ENCODE measurements at regions not wholly inside any gene's neighbourhood (a gene's known extent, or its start where the extent isn't known, plus 50 kb on each side); places are given as distances from the start of the nearest gene placed in this dataset.

- Histone ChIP-seq H4K20me1 (ENCODE audit: insufficient read depth, low read length) (no peaks in the 10 kb centered on the region), H3K36me3 (ENCODE audit: insufficient read depth, low read length) (no peaks in the 10 kb centered on the region), H3K9me3 (ENCODE audit: insufficient read depth, low read depth, low read length) (no peaks in the 10 kb centered on the region), H3K9ac (ENCODE audit: low read length) (peak overlapping the region; percentile 63), H3K27ac (ENCODE audit: low read depth, low read length) (peak overlapping the region; percentile 81), H3K27me3 (ENCODE audit: insufficient read depth, low read length) (no peaks in the 10 kb centered on the region), H3K4me3 (ENCODE audit: insufficient read depth, low read depth, low read length) (no peak overlapping the region), H2AFZ (ENCODE audit: low read depth, low read length) (peak overlapping the region; percentile 11), H3K79me2 (ENCODE audit: insufficient read depth, low read length) (no peaks in the 10 kb centered on the region), H3K4me1 (ENCODE audit: insufficient read depth, low read length) (peaks cover 28% of the 10 kb centered on the region), H3K4me2 (ENCODE audit: low read length) (peak overlapping the region; percentile 52)
- H3K27me3 Mint-ChIP-seq (ENCODE audit: low read depth, unreplicated experiment) = no peaks in the 10 kb centered on the region
- peak overlapping the region; percentile 98 for H3K27ac Mint-ChIP-seq (ENCODE audit: unreplicated experiment)
- peaks cover 2% of the 10 kb centered on the region for H3K9me3 Mint-ChIP-seq (ENCODE audit: unreplicated experiment)
- TF ChIP-seq EZH2 (IDR thresholded peaks at IDR 0.05; ENCODE audit: insufficient read depth, low read length) = no peak
- no peak for TF ChIP-seq CTCF (IDR thresholded peaks at IDR 0.05; ENCODE audit: insufficient read depth, low read depth, low read length)
- H3K4me3 Mint-ChIP-seq (ENCODE audit: unreplicated experiment) = no peak overlapping the region
- H3K4me1 Mint-ChIP-seq (ENCODE audit: low read depth, unreplicated experiment) = peaks cover 53% of the 10 kb centered on the region
- FAIRE-seq (peak; percentile 32), DNase-seq (ENCODE audit: low read depth) (no peak)
- H3K36me3 Mint-ChIP-seq (ENCODE audit: low read depth, unreplicated experiment) = no peaks in the 10 kb centered on the region
These were observed 509.3 kb upstream of the CFAP20DC start for GRCh38 chr3:59558906-59559720.

- H3K4me2 ChIP-seq (ENCODE audit: low read length) = no peak overlapping the region
- peak; percentile 53 for DNase-seq (ENCODE audit: low read depth)
These were observed 505.9 kb upstream of the CFAP20DC start for GRCh38 chr3:59555593-59556315.

GRCh38 chr3:59553076-59553475 is 503.3 kb upstream of the CFAP20DC start:
- H3K4me3 Mint-ChIP-seq (ENCODE audit: unreplicated experiment) = no peak overlapping the region
- no peak for FAIRE-seq

More at GRCh38 chr3:59555593-59556315, 505.9 kb upstream of the CFAP20DC start:
- no peak overlapping the region for H3K9ac ChIP-seq (ENCODE audit: low read length)
- peaks cover 2% of the 10 kb centered on the region for H3K9me3 Mint-ChIP-seq (ENCODE audit: unreplicated experiment)
- H3K4me1 ChIP-seq (ENCODE audit: insufficient read depth, low read length) = peaks cover 18% of the 10 kb centered on the region
- H3K4me3 Mint-ChIP-seq (ENCODE audit: unreplicated experiment) = no peak overlapping the region
- H3K4me3 ChIP-seq (ENCODE audit: insufficient read depth, low read depth, low read length) = no peak overlapping the region
- no peaks in the 10 kb centered on the region for H3K36me3 ChIP-seq (ENCODE audit: insufficient read depth, low read length)
- H3K79me2 ChIP-seq (ENCODE audit: insufficient read depth, low read length) = no peaks in the 10 kb centered on the region
- no peak overlapping the region for H2AFZ ChIP-seq (ENCODE audit: low read depth, low read length)
- H3K27ac ChIP-seq (ENCODE audit: low read depth, low read length) = no peak overlapping the region
- H3K27ac Mint-ChIP-seq (ENCODE audit: unreplicated experiment) = no peak overlapping the region
- H3K36me3 Mint-ChIP-seq (ENCODE audit: low read depth, unreplicated experiment) = no peaks in the 10 kb centered on the region
- no peaks in the 10 kb centered on the region for H4K20me1 ChIP-seq (ENCODE audit: insufficient read depth, low read length)
- TF ChIP-seq EZH2 (IDR thresholded peaks at IDR 0.05; ENCODE audit: insufficient read depth, low read length) = no peak
- H3K9me3 ChIP-seq (ENCODE audit: insufficient read depth, low read depth, low read length) = no peaks in the 10 kb centered on the region
- H3K4me1 Mint-ChIP-seq (ENCODE audit: low read depth, unreplicated experiment) = peaks cover 34% of the 10 kb centered on the region
- no peaks in the 10 kb centered on the region for H3K27me3 ChIP-seq (ENCODE audit: insufficient read depth, low read length)
- FAIRE-seq = no peak
- H3K27me3 Mint-ChIP-seq (ENCODE audit: low read depth, unreplicated experiment) = no peaks in the 10 kb centered on the region

More at GRCh38 chr3:59553076-59553475, 503.3 kb upstream of the CFAP20DC start:
- H3K27ac Mint-ChIP-seq (ENCODE audit: unreplicated experiment) = no peak overlapping the region
- no peak for DNase-seq (ENCODE audit: low read depth)
- peaks cover 2% of the 10 kb centered on the region for H3K9me3 Mint-ChIP-seq (ENCODE audit: unreplicated experiment)
- no peaks in the 10 kb centered on the region for H3K79me2 ChIP-seq (ENCODE audit: insufficient read depth, low read length)
- no peaks in the 10 kb centered on the region for H3K4me1 ChIP-seq (ENCODE audit: insufficient read depth, low read length)
- no peaks in the 10 kb centered on the region for H3K9me3 ChIP-seq (ENCODE audit: insufficient read depth, low read depth, low read length)
- H3K27me3 Mint-ChIP-seq (ENCODE audit: low read depth, unreplicated experiment) = no peaks in the 10 kb centered on the region
- no peaks in the 10 kb centered on the region for H3K36me3 Mint-ChIP-seq (ENCODE audit: low read depth, unreplicated experiment)
- H3K4me3 ChIP-seq (ENCODE audit: insufficient read depth, low read depth, low read length) = no peak overlapping the region
- H3K4me1 Mint-ChIP-seq (ENCODE audit: low read depth, unreplicated experiment) = peaks cover 11% of the 10 kb centered on the region
- H3K27ac ChIP-seq (ENCODE audit: low read depth, low read length) = no peak overlapping the region
- H2AFZ ChIP-seq (ENCODE audit: low read depth, low read length) = no peak overlapping the region
- no peak overlapping the region for H3K4me2 ChIP-seq (ENCODE audit: low read length)
- no peaks in the 10 kb centered on the region for H3K27me3 ChIP-seq (ENCODE audit: insufficient read depth, low read length)
- H3K9ac ChIP-seq (ENCODE audit: low read length) = no peak overlapping the region
- H3K36me3 ChIP-seq (ENCODE audit: insufficient read depth, low read length) = no peaks in the 10 kb centered on the region
- no peak for TF ChIP-seq CTCF (IDR thresholded peaks at IDR 0.05; ENCODE audit: insufficient read depth, low read depth, low read length)
- TF ChIP-seq EZH2 (IDR thresholded peaks at IDR 0.05; ENCODE audit: insufficient read depth, low read length) = no peak
- H4K20me1 ChIP-seq (ENCODE audit: insufficient read depth, low read length) = no peaks in the 10 kb centered on the region
